Mesenchymal stem cell (in vitro differentiated cells and primary cell): ENCODE measurements at regions not wholly inside any gene's neighbourhood (a gene's known extent, or its start where the extent isn't known, plus 50 kb on each side); places are given as distances from the start of the nearest gene placed in this dataset.
"Not testable (repeated sequence)": the region's sequence is repeated elsewhere in the genome, so short reads cannot be mapped to it uniquely, and the experiment has no call there.

Experiments
- DNase-seq: peaks from one replicate; pipeline ENCODE4 v3.0.0-alpha.2; 2013
- H2AFZ ChIP-seq: one replicate; pipeline ENCODE4 v1.6.1; 2013; ENCODE audit warnings: low read depth, mild to moderate bottlenecking, control low read depth, inconsistent platforms, low read length, moderate library complexity
- H2AK5ac ChIP-seq: 2 replicates; pipeline ENCODE4 v1.6.1; 2013; ENCODE audit warnings: low read length, moderate library complexity, mild to moderate bottlenecking, inconsistent platforms; ENCODE audit not compliant: severe bottlenecking
- H2BK120ac ChIP-seq: one replicate; pipeline ENCODE4 v1.6.1; 2013; ENCODE audit warnings: low read depth, mild to moderate bottlenecking, inconsistent platforms, low read length, moderate library complexity
- H2BK12ac ChIP-seq, 2 experiments: one replicate each; pipeline ENCODE4 v1.6.1; 2013; ENCODE audit warnings: inconsistent platforms in 2 of 2, low read length in 2 of 2, mild to moderate bottlenecking in 2 of 2, moderate library complexity in 2 of 2, control low read depth in 1 of 2
- H2BK15ac ChIP-seq: one replicate; pipeline ENCODE4 v1.6.1; 2013; ENCODE audit warnings: mild to moderate bottlenecking, low read depth, inconsistent platforms; ENCODE audit not compliant: poor library complexity, severe bottlenecking
- H2BK5ac ChIP-seq: 2 replicates; pipeline ENCODE4 v1.6.1; 2013; ENCODE audit warnings: low read depth, mild to moderate bottlenecking, low read length, control low read depth, inconsistent platforms; ENCODE audit not compliant: poor library complexity, severe bottlenecking
- H3K14ac ChIP-seq, 2 experiments: one replicate each; pipeline ENCODE4 v1.6.1; 2013; ENCODE audit warnings: inconsistent platforms in 2 of 2, low read length in 2 of 2, control low read depth in 1 of 2, mild to moderate bottlenecking in 1 of 2, moderate library complexity in 1 of 2
- H3K18ac ChIP-seq, 2 experiments: one replicate each; pipeline ENCODE4 v1.6.1; 2013; ENCODE audit warnings: inconsistent platforms in 2 of 2, low read length in 2 of 2, control low read depth in 1 of 2, low read depth in 1 of 2, mild to moderate bottlenecking in 1 of 2
- H3K23ac ChIP-seq, 2 experiments: one replicate each; pipeline ENCODE4 v1.6.1; 2013; ENCODE audit warnings: inconsistent platforms in 2 of 2, low read length in 2 of 2, mild to moderate bottlenecking in 2 of 2, moderate library complexity in 2 of 2, control low read depth in 1 of 2
- H3K27ac ChIP-seq: 2 replicates; pipeline ENCODE4 v1.5.1; 2013; ENCODE audit warnings: mild to moderate bottlenecking, moderate library complexity, low read length, control low read depth, inconsistent platforms; ENCODE audit not compliant: poor library complexity, severe bottlenecking
- H3K27me3 ChIP-seq, 2 experiments: 2 replicates each; pipeline versions ENCODE4 v1.6.1 to v1.7.0; 2013; ENCODE audit warnings: low read length in 2 of 2, mild to moderate bottlenecking in 2 of 2, moderate library complexity in 2 of 2, control low read depth in 1 of 2, inconsistent platforms in 1 of 2; ENCODE audit not compliant: control insufficient read depth in 1 of 2, insufficient read depth in 1 of 2
- H3K36me3 ChIP-seq, 2 experiments: 2 replicates each; pipeline versions ENCODE4 v1.6.1 to v1.7.0; 2013; ENCODE audit warnings: low read length in 2 of 2, control low read depth in 1 of 2, inconsistent platforms in 1 of 2, low read depth in 1 of 2, mild to moderate bottlenecking in 1 of 2; ENCODE audit not compliant: insufficient read depth in 2 of 2, control insufficient read depth in 1 of 2
- H3K4ac ChIP-seq, 2 experiments: one replicate each; pipeline ENCODE4 v1.6.1; 2013; ENCODE audit warnings: inconsistent platforms in 2 of 2, low read length in 2 of 2, mild to moderate bottlenecking in 2 of 2, moderate library complexity in 2 of 2, control low read depth in 1 of 2, low read depth in 1 of 2
- H3K4me1 ChIP-seq: 2 replicates; pipeline ENCODE4 v1.6.1; 2013; ENCODE audit warnings: low read depth, low read length, control low read depth; ENCODE audit not compliant: control insufficient read depth, insufficient read depth
- H3K4me2 ChIP-seq: 2 replicates; pipeline ENCODE4 v1.6.1; 2013; ENCODE audit warnings: low read length, mild to moderate bottlenecking, inconsistent platforms; ENCODE audit not compliant: poor library complexity, severe bottlenecking
- H3K4me3 ChIP-seq, 2 experiments: 2 replicates each; pipeline versions ENCODE4 v1.5.1 to v1.7.0; 2013; ENCODE audit warnings: low read length in 2 of 2, mild to moderate bottlenecking in 2 of 2, control low read depth in 1 of 2, low read depth in 1 of 2; ENCODE audit not compliant: insufficient read depth in 1 of 2
- H3K79me1 ChIP-seq: replicated peaks from 2 replicates; pipeline ENCODE4 v1.6.1; 2013; ENCODE audit warnings: mild to moderate bottlenecking, control low read depth, low read length, inconsistent platforms; ENCODE audit not compliant: poor library complexity, severe bottlenecking
- H3K9ac ChIP-seq: 2 replicates; pipeline ENCODE4 v1.7.0; 2013; ENCODE audit warnings: mild to moderate bottlenecking, low read length, moderate library complexity
- H3K9me3 ChIP-seq: 2 replicates; pipeline ENCODE4 v1.7.0; 2013; ENCODE audit warnings: mild to moderate bottlenecking, low read length; ENCODE audit not compliant: control insufficient read depth
- H4K8ac ChIP-seq: one replicate; pipeline ENCODE4 v1.6.1; 2013; ENCODE audit warnings: inconsistent platforms, mild to moderate bottlenecking, low read length, moderate library complexity
- H4K91ac ChIP-seq: one replicate; pipeline ENCODE4 v1.6.1; 2013; ENCODE audit warnings: mild to moderate bottlenecking, low read length, inconsistent platforms
- WGBS: methylation state at CpG from one replicate; pipeline ENCODE4 v1.1.7; 2013; ENCODE audit warnings: mixed read lengths; 5-methylcytosine and 5-hydroxymethylcytosine counted together

- whole genome bisulfite sequencing = 44% methylated on average over 1 of the region's 1 CpG
- H3K23ac ChIP-seq = no peak overlapping the region
- peaks cover 1 to 5% of the 10 kb centered on the region in 2 experiments for H3K27me3 ChIP-seq
- no peak for DNase-seq
- no peak overlapping the region for H2BK120ac ChIP-seq
- H2AK5ac ChIP-seq = peak overlapping the region; percentile 69
- no peak overlapping the region for H3K27ac ChIP-seq
- no peak overlapping the region for H2BK12ac ChIP-seq
- H3K36me3 ChIP-seq = no peaks in the 10 kb centered on the region
- H3K18ac ChIP-seq = no peak overlapping the region
- no peak overlapping the region for H2BK5ac ChIP-seq
- no peak overlapping the region for H3K14ac ChIP-seq
- H3K9me3 ChIP-seq = no peaks in the 10 kb centered on the region
- H4K91ac ChIP-seq = no peak overlapping the region
- H2BK15ac ChIP-seq = no peak overlapping the region
- H3K4ac ChIP-seq = no peak overlapping the region
- H3K4me3 ChIP-seq = no peak overlapping the region
- no peak overlapping the region for H3K4me2 ChIP-seq
- no peaks in the 10 kb centered on the region for H3K79me1 ChIP-seq
- peaks cover 6% of the 10 kb centered on the region for H3K4me1 ChIP-seq
- H3K9ac ChIP-seq = no peak overlapping the region
- no peak overlapping the region for H2AFZ ChIP-seq
- no peak overlapping the region for H4K8ac ChIP-seq
Measured at GRCh38 chr7:55261386-55261770, 103.8 kb upstream of the LANCL2 start.

GRCh38 chr7:55265328-55265727, 99.8 kb upstream of the LANCL2 start:
- H2BK5ac ChIP-seq, H3K9ac ChIP-seq, H2BK15ac ChIP-seq, DNase-seq, H3K4me3 ChIP-seq, H3K4me1 ChIP-seq, H3K4me2 ChIP-seq, H4K8ac ChIP-seq, H3K4ac ChIP-seq, H2BK12ac ChIP-seq, H2BK120ac ChIP-seq, H3K14ac ChIP-seq, H4K91ac ChIP-seq, H2AFZ ChIP-seq, H3K23ac ChIP-seq, H3K79me1 ChIP-seq, H2AK5ac ChIP-seq, H3K9me3 ChIP-seq, H3K27ac ChIP-seq, H3K36me3 ChIP-seq, H3K18ac ChIP-seq: not testable (repeated sequence)
- peaks cover 3 to 14% of the 10 kb centered on the region in 2 experiments for H3K27me3 ChIP-seq
- WGBS = 88% methylated on average over 7 of the region's 8 CpGs

GRCh38 chr7:55265836-55266642, 99.1 kb upstream of the LANCL2 start:
- no peak overlapping the region for H3K18ac ChIP-seq
- WGBS = 85% methylated on average over 7 of the region's 8 CpGs

GRCh38 chr7:55271069-55271626, 94.0 kb upstream of the LANCL2 start:
- Histone ChIP-seq H3K18ac (no peak overlapping the region), H3K79me1 (no peaks in the 10 kb centered on the region), H2BK120ac (no peak overlapping the region), H3K4me3 (no peak overlapping the region), H3K23ac (no peak overlapping the region), H2BK5ac (no peak overlapping the region), H4K91ac (no peak overlapping the region), H4K8ac (no peak overlapping the region), H3K4me2 (no peak overlapping the region), H3K14ac (no peak overlapping the region), H3K36me3 (no peaks in the 10 kb centered on the region), H3K27me3 (peaks cover 45 to 53% of the 10 kb centered on the region in 2 experiments), H3K4ac (no peak overlapping the region), H3K9me3 (no peaks in the 10 kb centered on the region), H3K4me1 (no peaks in the 10 kb centered on the region), H3K27ac (no peak overlapping the region), H2BK12ac (no peak overlapping the region), H2BK15ac (no peak overlapping the region), H2AK5ac (no peak overlapping the region), H3K9ac (no peak overlapping the region), H2AFZ (no peak overlapping the region)
- 81% methylated on average over 7 of the region's 8 CpGs for WGBS
- peak; percentile 6 for DNase-seq

More at GRCh38 chr7:55265836-55266642, 99.1 kb upstream of the LANCL2 start:
- H3K9me3 ChIP-seq = no peaks in the 10 kb centered on the region
- H4K8ac ChIP-seq = no peak overlapping the region
- peaks cover 1% of the 10 kb centered on the region for H3K4me1 ChIP-seq
- H3K27ac ChIP-seq = no peak overlapping the region
- peaks cover 3 to 14% of the 10 kb centered on the region in 2 experiments for H3K27me3 ChIP-seq
- H2BK5ac ChIP-seq = no peak overlapping the region
- no peaks in the 10 kb centered on the region for H3K36me3 ChIP-seq
- no peak for DNase-seq
- H4K91ac ChIP-seq = no peak overlapping the region
- no peak overlapping the region for H3K23ac ChIP-seq
- H3K4me2 ChIP-seq = no peak overlapping the region
- no peak overlapping the region for H3K4ac ChIP-seq
- no peak overlapping the region for H3K4me3 ChIP-seq
- no peak overlapping the region for H2BK12ac ChIP-seq
- H2BK120ac ChIP-seq = no peak overlapping the region
- no peak overlapping the region for H2BK15ac ChIP-seq
- no peak overlapping the region for H3K14ac ChIP-seq
- no peak overlapping the region for H2AFZ ChIP-seq
- no peak overlapping the region for H3K9ac ChIP-seq
- H3K79me1 ChIP-seq = no peaks in the 10 kb centered on the region
- no peak overlapping the region for H2AK5ac ChIP-seq
